UCSD-AML1 (cell line): ENCODE measurements at regions not wholly inside any gene's neighbourhood (a gene's known extent, or its start where the extent isn't known, plus 50 kb on each side); places are given as distances from the start of the nearest gene placed in this dataset.
"Not testable (repeated sequence)": the region's sequence is repeated elsewhere in the genome, so short reads cannot be mapped to it uniquely, and the experiment has no call there.

Experiments
- DNase-seq: peaks from one replicate; lab custom pipeline; 2025; ENCODE audit not compliant: unreplicated experiment; lab: John Stamatoyannopoulos, UW

DNA sequence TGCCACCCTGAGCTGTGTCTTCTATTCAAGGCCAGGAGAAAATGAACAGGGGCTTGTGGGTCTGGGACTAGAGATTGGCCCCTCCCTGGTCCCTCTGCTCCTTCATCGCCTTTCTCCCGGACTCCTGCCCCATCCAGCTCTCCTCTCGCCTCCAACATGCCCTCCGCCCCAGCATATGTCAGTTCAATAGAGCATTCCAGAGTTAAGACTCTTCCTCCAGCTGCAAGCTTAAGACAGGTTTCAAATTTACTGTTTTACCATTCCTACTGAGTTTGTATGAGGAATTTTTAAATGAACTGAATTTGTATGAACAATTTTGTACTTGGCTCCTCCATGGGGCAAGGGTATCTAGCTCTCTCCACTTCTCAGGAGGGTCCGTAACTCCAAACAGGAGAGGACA, 195.6 kb downstream of the TBC1D2B start:
- DNase-seq = no peak

GRCh38 chr15:77881535-77881934, 196.0 kb downstream of the TBC1D2B start:
- DNase-seq = not testable (repeated sequence)

DNA sequence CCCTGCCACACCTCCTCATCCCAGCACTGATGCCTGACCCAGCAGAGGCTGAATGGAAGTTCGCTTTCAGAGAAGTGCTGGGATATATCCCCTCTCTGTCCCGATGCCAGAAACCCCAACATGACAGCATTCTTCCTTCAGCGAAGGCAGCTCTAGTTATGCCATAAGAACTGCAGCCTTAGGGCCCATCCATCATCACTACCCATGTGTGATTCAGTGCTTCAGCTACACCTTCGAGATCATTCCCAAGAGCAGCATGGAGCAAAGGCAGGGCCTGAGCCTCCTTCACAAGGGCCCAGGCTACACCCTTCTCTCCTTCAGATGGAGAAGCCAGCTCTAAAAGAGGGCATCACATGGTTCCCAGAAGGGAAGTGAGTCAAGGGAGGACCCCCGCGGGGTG, 198.0 kb downstream of the TBC1D2B start:
- not testable (repeated sequence) for DNase-seq

GRCh38 chr15:77877869-77878577, 199.5 kb downstream of the TBC1D2B start:
- DNase-seq = no peak

DNA sequence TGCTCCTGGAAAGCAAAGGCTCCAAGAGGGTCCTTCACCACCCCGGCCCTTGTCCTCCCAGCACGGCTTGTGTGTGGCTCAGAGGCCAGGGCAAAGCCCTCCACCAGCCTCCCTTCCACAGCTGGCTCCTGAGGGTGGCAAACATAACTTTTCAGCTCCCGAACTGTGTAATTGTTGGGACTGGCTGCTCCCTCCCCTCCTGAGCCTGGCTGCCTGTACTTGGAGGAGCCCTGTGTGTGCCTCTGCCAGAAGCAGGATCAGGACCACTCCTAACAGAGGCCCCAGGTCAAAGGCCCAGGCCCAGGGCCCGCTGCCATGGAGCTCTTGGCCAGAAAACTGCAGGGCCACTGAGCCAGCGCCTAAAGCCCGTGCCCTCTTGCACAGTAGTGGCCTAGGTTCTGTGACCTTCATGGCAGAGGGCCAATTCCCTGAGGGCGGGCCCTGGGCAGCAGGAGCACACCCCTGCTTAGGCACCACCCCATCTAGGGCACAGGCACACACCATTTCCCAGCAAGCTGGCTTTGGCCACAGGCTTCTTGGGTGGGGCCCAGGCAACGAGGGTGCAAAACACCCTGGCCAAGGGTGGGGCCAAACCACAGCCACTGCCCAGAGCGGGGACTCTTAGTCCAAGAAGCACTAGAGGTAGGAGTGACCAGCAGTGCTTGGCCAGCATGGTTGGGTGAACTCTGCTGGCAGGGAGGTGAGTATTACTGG, 201.2 kb downstream of the TBC1D2B start:
- DNase-seq = not testable (repeated sequence)

DNA sequence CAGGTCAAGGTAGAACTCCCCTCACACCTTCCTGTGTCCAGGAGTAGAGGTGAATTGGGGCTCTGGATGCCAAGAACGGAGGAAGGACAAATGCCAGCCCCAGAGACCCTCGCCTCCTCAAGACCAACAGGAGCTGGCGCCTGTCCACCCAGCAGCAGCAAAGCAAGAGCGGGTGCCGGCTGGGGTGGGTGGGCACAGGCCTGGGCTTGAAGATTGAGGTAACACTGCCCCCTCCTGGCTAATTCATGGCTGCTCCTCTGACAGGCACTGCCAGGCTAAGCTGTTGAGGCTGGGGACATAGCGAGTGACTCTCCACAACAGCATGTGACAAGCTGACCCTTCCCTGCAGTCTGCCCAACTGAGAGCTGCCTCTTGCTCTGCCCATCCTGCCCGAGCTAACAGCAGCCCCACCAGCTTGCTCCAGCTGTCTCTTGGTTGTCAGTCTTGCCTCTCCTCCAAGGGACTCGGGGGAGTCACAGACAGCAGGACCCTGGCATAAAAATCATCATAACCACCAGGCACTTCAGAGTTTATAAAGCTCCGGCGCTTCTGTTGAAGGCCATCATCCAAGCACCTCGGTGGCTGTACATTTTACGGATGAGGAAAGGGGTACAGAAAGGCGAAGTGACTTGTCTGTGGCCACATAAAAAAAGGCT, 202.3 kb downstream of the TBC1D2B start:
- peak; percentile 38 for DNase-seq

- DNase-seq = no peak
Measured at GRCh38 chr15:77874063-77874462, 203.4 kb downstream of the TBC1D2B start.

DNA sequence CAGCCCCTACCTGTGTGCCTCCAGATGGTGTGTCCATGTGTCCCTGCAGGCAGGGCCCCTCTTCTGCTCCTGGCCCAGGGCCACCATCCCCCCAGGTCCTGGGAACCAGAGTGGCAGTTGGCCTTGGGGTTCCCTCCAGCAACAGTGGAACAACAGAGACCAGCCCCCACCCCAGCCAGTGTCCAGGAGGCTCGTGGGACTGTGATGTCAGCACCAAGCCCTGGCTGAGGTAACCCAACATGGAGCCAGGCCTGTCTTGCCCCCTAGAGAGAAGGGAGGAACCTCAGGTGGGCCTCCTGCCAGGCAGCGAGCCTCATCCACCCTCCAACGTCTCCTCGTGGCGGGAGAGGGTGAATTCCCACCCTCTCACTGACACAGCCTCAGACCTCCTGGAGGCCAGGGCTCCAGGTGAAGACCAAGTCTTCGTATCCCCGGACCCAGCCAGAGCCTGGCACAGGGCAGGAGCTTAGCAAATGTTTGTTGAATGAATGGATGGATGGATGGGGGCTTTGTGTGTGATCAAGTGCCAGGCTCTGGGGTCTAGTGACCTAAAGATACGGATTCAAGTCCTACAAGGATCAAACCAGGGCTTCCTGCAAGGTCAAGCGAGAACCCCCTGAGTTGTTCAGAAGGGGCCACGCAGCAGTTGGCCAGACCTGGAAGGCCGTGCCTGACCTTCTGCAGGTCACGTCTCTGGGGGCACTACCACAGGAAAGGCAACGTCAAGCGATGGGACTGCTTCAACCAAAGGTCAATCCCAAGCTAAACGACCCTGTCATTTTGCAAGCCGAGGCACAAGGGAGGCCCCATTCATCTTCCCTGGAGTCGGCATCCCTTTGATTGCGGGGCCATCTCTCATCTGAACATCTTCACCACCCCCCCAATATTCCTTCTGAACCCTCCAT, 204.7 kb downstream of the TBC1D2B start:
- not testable (repeated sequence) for DNase-seq

DNA sequence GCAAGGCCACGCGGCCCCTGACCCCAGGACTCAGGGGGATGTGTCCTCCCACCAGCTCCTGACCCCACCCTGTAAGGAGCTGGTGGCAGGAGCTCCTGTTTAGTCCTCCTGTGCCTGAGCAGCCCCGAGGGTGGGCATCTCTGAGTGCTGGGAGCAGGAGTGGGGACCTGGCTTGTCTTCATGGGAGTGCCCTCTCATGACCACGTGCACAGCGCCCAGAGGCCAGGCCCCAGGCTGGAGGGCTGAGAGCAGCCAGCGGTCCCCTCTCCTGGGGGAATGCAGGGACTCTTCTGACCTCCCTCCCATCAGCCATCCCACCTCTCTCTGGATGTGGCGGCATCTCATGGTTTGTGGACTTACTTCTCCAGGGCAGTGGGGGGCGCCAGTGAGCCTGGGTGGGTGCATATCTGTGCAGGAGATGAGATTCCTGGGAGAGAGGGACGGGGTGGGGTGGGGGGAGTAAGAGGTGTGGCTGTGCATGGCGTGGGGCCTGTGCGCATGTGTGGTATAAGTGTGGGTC, 205.6 kb downstream of the TBC1D2B start:
- no peak for DNase-seq

GRCh38 chr15:77870195-77871065, 207.1 kb downstream of the TBC1D2B start:
- peak; percentile 40 for DNase-seq

DNA sequence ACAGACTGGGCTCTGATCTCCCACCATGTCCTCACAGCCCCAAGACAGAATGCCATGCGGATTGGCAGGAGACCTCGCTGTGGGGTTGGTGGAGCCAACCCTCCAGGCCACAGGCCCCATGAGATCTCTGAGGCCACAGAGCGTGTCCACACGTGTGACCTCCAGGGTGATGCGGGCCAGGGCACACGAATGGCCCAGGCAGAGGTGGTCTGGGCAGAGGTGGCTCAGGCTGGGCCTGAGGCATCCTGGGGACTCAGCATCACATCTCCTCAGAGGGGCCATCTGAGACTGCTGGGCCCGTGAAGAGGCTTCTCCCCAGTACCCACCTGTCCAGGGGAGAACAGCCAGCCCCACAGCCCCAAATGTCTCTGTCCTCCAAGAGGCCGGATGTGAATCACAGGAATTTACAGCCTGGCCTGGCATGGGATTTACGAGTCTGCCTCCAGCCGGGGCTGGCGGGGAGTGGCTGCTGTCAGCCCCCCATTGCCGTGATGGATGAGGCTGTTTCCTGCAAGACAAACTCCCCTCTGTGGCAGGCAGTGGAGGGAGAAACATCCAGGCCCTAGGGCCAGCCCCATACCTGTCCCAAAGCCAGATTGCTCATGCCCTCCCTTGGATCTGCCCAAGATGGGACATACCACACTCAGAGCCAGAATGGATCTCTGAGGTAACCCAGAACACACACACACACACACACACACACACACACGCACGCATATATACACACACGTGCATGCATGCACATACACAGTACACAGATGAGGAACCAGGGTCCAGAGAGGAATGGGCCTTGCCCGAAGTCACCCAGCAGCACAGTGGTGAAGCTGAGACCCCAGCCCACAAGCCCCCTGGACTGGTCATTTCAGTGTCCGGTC, 208.3 kb downstream of the TBC1D2B start:
- no peak for DNase-seq

DNA sequence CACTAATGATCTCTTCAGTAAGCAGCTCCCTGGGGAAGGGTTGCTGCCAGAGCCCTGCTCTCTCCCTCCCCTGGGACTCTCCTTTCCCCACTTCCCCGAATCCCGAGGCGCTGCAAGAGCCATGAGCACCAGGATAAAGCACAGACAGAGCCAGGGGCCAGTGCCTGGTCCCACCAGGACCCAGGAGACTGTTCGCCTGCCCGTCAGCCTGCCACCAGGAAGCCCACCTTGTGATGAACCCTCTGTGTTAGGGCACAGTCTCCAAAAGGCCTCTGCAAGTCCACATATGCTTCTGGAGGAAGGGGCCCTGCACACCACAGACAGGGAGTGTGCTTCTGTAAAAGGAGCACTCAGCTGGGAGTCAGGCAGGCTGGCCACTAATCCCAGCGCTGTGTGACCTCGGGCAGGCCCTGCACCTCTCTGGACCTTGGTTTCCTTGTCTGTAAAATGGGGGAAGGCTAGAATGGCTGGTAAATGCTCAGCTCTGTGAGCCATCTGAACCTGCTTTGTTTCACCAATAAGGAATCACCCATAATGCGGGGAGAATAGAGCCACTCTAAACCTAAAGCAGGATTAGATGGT, 209.4 kb downstream of the TBC1D2B start:
- DNase-seq = not testable (repeated sequence)

DNA sequence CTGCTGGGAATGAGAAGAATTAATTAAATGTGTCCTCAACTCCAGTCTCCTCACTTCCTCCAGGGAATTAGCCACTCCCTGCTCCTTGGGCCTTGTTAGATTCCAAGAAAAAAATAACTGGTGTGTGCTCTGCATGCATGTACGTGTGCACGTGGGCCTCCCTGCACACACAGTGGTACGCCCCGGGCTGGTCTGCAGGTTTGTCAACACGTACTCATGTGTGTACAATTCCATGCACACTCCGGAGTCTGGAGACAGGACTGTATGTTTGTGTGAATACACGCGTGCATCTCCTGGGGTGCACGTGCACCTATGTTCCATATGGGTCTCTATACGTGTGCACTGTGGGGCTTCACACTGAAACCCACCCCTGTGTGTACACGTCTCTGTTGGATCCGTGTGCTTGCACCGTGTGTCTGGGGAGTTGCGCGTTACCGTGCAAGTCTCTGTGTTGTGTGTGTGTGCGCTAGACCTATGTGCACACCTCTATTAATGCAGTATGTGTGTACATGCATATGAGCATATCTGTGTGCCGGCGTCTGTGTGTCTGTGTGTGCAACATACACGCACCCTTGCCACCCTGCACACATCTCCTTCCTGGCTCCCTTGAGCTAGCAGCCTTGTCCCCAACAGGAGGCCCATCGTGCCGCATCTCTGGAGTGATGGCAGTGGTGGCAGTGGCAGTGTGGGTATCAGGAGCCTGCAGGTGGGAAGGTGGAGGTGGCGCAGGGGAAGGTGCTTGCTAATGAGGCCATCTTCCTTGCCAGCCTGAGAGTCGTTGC, 210.1 kb downstream of the TBC1D2B start:
- no peak for DNase-seq

DNA sequence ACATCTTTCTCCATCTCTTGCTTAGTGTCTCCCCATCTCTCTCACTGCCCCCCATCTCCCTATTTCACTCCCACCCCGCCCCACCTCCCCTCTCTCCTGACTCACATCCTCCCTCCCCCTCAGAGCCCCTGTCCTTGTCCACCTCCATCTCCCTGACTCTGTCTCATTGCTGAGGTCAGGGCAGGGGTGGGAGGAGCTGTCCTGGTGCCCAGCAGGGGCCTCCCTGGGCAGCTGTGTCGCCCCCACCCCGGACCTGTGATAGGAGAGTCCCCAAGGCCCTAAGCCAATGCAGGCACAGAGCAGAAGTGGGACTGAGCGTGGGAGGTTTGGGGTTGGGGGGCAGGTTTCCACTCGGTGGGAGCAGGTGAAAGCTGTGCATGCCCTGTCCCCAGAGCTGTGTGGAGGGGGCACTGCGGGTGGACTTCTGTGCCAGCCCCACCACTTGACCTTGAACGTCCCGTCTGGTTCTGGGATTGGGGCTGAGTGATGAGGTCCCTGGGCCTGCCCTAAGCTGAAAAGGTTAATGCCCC, 210.8 kb downstream of the TBC1D2B start:
- DNase-seq = no peak

DNA sequence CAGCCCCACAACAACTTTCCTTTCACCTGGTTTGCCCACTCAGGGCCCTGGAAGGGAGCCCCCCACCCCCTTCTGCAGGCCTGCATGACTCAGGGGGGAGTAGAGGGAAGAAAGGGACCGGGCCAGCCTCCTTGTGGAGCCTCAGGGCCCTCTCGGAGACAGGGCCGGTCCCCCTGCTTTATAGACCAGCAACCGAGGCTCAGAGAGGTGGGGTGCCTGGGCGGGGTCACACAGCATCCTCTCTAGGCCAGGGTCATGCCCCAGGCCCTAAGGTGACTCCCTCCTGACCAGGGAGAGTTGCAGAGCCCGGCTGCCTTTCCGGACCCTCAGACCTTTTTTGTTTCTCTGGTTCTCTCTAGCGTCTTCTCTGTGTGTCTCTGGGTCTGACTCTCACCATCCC, 211.3 kb downstream of the TBC1D2B start:
- DNase-seq = no peak

DNA sequence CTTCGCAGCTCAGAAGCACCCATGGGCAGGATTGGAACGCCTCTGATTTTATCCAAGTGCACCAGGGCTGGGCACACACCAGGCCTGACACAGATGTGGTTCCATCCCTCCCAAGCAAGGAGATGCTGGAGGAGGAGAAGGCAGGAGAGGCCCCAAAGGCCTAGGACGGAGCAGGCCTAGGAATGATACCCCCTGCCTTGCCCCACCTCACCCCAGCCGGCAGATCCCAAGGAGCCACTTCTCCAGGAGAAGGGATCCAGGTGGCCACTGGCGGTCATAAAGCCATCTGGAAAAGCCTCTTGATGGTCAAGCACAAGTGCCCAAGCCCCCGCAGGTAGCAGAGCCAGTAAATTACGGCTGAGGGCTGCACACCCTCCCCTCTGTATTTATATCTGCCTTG, 211.8 kb downstream of the TBC1D2B start:
- no peak for DNase-seq

DNA sequence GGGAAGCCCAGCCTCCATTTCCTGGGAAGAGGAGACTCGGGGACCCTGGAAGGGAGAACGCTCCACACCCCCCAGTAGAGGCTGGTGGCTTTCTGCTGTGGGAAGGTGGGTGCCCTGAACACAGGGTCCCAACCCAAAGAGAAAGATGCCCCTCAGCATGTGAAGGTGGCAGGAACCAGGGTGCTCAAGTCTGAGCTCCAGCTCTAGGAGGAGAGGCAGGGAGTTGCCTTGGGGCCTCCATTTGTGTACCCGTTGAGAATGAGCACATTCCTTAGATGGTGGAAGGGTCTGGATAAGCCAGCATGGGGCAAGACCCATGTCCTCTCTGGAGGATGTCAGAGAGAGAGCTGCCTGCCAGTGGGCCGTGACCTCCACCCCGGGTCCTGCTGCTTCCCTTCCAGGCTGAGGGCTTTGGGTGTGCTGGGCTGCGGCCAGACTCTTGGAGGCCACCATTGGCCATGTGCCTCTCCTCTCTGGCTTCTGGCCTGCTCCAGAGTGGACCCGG, 212.4 kb downstream of the TBC1D2B start:
- DNase-seq = no peak
